Retina (tissue), 1 donor: ENCODE measurements at regions not wholly inside any gene's neighbourhood (a gene's known extent, or its start where the extent isn't known, plus 50 kb on each side); places are given as distances from the start of the nearest gene placed in this dataset.
"Not testable (repeated sequence)": the region's sequence is repeated elsewhere in the genome, so short reads cannot be mapped to it uniquely, and the experiment has no call there.

ENCODE experiments used
- DNase-seq: peaks from one replicate; pipeline ENCODE4 v3.0.0-alpha.2; 2016

DNA sequence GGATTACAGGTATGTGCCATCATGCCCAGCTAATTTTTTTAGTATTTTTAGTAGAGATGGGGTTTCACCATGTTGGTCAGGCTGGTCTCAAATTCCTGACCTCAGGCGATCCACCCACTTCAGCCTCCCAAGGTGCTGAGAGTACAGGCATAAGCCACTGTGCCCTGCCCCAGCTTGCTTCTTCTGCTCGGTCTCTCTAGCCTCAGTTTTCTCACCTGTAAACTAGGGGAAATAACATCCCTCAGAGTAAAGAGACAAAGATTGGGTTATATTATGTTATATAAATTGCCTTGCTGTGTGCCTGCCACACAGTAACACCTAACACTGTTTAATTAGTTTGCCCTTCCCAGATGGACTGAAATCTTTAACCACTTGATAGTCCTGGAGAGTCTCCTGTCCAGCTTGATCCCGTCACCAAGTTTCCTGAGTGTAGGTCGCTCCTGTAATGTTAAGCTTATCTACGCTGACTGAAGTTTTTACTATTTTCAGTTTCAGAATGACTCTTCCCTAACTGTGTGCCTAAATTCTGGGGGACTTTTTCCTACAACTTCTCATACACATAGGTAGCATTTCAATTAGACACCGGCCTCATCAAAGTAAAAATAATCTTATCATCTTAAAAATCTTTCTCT lies 412.7 kb upstream of the TENM3 start:
- no peak for DNase-seq

DNA sequence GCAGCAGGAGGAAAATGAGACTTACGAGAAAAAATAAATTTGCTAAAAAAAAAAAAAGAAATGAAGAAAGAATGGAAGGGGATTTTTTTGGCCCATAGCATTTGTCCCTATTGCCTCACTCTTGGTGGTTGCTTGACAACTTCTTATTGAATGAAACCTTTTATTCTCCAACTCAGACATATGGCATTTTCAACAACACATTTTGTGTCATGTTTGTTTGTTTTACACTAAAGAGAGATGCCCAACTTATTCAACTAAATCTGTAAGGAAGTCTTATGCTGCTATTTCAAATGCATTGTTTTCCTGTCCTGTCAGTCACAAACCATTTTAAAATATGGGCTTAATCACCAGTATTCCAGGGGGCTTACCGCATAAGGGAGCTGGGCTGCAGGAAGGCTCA lies 409.1 kb upstream of the TENM3 start:
- DNase-seq: no peak

DNA sequence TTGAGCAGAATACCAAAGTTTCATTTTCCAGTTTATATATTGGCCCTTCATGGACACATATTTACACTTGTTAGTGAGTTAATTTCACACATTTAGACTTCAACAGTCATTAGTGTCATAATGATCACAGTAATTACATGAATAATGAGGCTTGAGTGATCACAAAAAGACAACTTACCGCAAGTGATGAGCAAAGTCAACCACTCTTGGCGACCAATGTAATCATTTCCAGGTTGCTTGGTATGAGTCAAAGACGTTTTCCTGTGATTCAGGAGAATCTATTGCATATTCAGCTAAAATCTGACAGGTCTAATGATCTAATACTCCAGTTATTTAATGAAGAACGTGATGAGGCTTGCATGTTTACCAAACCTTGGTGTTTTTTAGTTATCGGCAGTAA lies 407.9 kb upstream of the TENM3 start:
- no peak for DNase-seq

DNA sequence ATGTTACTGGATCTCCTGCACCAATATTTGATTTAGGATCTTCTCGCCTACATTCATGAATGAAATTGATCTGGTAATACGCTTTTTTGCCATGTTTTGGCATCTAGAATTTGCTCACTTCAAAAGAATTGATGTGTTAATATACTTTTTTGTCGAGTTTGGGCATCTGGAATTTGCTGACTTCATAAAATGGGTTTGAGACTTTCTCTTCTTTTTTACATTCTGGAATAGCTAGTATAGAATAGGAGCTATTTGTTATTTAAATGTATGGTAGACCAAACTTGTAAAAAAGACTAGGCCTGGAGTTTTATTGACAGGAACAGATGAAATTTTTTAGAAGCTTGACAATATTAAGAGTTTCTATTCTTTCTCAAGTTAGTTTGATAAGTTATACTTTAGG lies 404.9 kb upstream of the TENM3 start:
- no peak for DNase-seq

DNA sequence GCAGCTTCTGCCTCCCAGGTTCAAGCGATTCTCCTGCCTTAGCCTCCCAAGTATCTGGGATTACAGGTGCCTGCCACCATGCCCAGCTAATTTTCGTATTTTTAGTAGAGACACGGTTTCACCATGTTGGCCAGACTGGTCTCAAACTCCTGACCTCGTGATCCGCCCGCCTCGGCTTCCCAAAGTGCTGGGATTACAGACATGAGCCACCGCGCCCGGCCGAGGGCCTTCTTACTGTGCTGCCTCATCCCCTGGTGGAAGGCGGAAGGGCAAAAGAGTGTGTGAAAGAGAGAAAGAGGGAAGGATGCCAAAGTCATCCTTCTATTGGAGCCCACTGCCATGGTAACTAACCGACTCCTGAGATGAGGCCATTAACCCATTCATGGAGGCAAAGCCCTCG lies 399.4 kb upstream of the TENM3 start:
- DNase-seq: not testable (repeated sequence)

DNA sequence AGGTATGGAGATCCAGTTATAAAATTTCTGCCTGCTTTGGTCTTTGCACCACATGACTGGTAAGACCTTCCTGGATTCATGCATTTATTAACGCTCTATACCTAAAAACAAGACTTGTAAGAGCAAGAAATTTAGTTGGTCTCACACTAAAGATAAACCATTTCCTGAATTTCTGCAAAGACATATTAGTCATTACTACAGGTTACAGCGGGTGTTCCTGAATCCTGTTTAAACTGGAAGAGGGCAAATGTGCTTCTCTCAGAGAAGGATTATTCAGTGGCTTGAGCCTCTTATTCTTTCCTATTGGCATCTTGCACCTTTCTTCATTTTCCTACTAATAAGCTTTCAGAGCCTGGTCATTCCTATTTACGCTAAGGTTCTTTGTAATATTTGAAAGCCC lies 397.6 kb upstream of the TENM3 start:
- no peak for DNase-seq

DNA sequence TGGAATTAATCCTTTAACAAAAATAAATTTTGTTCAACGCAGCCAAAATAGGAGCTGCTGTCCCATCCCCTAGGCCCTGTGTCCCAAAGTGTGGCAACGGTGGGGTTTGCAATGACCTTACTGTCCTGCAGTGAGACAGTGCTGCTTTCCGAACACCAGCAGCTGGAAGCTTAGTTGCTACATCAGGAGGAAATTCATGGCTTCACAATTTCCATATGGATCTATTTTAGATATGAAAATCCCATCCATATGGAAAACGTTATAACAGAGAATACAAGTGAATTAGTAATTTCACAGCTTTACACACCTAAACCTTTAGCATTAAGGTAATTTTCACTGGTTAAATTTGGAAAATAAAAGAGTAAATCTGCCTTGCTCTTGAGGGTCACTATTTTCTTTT lies 396.3 kb upstream of the TENM3 start:
- DNase-seq: no peak

DNA sequence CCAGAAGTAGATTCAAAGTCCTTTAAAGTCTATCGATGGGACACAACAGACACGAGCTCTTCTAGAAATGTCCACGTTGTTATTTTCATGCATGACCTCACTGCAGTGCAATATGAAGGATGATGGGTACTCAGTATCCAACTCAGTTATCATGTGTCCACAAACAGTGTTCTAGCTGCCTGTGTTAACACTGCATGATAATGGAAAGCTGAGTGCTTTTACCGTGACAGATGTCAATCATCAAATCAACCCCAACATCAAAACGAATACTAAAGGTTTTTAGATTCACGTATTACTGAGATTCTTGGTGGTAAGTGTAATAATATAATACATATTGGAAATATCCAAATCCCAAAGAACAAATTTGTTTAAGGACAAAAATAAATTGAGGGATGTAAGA lies 394.8 kb upstream of the TENM3 start:
- DNase-seq: no peak

DNA sequence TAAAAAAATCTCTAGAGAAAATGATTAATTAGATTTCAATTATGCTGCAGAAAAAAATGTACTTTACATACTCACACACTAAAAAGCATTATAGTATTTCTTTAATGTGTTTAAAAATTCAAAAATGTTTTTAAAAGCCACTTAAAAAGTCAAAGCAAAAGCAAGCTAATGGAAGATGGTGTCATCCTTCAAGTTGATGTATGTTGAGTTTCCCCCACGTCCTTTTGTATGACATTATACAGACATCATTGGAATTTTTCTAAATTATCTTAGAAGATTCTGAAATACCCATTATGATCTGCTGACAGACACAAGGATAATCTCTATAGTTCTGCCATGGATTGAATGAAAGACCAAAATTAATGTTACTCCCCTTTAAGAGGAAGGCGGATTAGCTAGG lies 393.7 kb upstream of the TENM3 start:
- no peak for DNase-seq

DNA sequence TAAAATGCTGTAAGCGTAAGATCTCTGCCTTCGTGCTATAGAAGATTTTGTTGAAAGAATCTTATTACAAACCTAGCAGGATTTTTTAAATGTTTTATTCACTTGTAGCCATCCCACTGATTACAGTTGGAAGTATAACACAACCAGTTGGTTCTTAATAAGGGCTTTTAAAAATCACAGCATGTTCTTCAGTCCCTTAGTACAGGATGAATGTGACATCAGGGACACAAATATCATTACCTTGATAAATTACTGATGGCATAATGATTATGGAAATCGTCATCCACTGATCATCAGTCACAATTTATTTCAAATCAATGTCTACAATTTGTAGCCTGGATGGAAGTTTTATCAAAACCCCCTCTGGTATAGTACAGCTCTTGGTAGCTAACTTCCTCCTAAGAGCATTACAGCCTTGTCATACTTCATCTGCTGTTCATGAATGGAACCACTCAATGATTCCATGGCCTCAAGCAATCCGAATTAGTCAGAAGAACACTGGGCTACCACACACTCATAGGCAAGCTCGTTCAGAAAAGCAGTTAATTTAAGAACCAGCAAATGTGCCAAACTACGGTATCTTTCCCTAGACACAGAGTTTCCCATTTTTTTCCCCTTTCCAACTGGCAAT lies 389.2 kb upstream of the TENM3 start:
- DNase-seq: no peak

DNA sequence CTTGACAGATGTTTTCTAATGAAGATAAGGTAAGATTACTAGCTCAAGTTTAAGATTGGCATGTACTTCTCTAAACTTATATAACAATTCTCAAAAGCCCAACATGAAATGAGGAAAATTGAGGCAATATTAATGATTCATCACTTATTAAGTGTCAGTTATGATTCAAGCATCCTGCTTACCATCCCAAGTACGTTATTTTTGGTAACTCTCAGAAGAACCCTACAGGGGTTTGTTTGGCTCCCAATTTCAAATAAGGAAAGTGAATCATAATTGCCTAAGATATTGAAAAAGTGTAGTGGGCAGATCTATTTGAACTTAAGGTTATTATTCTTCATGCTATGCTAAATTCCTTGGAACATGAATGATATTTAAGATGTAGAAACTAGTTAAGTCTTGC lies 387.9 kb upstream of the TENM3 start:
- DNase-seq: no peak

DNA sequence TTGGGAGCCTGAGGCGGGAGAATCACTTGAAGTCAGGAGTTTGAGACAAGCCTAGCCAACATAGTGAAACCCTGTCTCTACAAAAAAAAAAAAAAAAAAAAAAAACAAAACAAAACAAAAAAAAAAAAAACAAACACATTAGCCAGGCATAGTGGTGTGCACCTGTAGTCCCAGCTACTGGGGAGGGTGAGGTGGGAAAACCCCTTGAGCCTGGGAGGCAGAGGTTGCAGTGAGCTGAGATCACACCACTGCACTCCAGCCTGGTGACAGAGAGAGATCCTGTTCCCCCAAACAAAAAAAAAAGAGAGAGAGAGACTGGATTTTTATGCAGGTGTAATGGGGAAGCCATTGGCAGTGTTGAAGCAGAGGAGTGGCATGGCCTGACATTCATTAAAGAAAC lies 385.7 kb upstream of the TENM3 start:
- not testable (repeated sequence) for DNase-seq

DNA sequence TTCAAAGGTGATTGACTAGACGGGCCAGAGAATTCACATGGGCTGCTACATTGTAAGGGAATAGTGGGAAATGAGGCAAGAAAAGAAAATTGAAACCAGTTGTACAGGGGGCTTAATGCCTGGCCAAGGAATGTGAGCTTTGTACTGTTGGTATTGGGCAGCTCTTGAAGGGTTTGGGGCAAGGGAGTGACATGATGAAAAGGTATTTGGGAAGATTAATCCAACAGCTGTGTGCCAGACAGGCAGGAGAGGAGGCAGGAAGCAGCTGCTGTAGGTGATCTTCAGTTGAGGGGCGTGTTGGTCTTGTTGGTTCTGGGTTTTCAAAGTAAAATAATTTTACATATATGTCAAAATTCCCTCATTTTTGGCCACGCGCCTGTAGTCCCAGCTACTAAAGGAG lies 384.5 kb upstream of the TENM3 start:
- DNase-seq: no peak

DNA sequence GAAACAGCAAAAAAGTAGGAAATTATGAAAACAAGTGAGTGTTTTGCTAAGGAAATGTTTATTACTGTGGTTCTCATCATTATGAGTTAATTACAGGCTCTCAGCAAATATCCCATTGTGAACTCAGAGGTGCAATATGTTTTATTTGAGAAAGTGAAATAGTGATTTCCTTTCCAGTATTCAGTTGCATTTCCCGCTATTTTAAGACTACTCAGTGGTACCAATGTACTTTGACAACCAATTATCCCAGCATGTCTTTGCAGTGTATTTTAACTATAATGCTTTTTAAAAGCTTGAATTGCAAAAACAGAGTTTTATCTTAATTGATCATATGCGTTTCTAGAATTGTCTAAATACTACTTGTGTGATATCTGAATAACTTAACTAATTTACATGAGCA lies 383.8 kb upstream of the TENM3 start:
- no peak for DNase-seq

DNA sequence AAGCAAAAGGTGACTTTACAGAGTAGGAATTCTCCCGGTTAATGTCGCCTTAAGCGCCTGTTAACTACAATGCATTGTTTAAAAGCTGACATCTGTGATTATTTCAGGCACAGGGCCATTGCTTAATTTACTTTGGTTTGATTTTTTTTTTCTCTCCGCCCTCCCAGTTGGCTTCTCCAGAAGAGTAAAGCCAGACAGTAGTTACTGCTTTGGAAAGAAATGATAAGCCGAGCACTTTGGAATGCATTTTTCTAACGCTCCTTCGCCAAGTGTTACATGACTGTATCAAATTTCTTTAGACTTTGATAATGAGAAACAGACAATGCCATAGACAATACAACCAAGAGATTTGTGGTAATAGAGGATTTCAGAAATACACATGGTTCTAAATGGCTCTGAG lies 383.0 kb upstream of the TENM3 start:
- DNase-seq: no peak

DNA sequence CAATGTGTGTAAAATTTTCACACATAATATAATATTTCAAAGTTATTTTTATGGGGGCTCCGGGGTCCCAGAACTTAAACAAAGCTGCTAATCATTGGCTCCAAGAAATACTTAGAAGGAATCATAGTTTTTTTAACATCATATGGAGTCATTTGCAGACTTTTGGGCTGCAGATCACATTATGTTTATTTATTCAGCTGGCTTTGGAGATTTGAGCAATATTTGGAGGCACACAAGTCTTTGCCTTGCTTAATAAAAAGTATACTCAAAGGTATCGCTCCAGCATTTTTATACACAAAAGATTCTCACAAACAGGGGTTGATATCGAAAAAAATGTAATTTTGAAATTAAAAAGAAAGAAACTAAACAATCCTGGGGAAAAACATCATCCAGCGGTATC lies 382.5 kb upstream of the TENM3 start:
- DNase-seq: no peak

DNA sequence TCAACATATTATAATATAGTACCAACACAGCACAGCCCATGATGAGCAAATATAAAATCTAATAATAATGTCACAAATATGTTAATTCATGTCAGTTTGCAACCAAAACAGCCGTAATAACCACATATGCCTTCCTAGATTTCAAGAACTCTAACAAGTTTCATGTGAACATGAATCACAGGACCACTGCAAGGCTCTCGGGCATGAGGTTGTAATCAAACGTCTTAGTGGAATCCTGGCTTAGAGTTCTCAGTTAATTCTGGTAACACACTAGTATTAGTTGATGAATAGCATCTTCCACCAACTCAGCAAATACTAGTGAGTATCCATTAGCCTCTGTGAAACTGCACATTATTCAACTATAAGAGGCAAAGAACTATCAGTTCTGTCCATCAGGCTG lies 379.3 kb upstream of the TENM3 start:
- DNase-seq: no peak

DNA sequence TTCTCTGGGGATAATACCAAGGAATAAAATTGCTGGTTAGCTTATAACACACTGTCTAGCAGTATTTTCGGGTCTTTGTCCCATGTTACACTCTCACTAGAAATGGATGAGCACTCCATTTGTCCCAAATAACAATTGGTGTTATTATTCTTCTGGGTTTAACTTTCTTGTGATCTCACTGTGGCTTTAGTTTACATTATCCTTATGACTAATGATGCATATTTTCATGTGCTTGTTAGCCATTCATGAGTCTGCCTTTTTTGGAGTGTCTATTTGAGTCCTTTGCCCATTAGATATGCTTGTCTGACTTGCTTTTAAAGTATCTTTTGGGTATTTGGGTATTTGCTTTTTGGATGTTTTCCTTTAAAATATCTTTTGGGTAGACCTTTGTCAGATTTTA lies 372.9 kb upstream of the TENM3 start:
- DNase-seq: no peak

DNA sequence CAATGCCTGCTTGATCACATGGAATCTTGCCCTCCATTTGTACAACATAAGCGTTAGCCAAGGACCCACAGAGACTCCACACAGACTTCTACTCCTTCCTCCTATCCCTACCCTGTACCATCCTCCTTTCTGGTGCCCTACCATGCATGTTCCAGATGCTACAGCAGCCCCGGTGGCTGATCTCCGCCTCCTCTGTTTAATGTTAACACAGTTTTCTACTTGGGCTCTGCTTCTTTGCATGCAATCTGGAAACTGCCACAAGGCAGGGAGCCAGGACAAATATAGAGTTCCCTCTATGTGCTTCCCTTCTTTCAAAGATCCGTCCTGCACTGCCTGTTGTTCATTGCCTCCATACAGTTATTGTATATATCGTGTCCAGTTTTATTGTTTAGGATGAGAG lies 368.6 kb upstream of the TENM3 start:
- DNase-seq: no peak

DNA sequence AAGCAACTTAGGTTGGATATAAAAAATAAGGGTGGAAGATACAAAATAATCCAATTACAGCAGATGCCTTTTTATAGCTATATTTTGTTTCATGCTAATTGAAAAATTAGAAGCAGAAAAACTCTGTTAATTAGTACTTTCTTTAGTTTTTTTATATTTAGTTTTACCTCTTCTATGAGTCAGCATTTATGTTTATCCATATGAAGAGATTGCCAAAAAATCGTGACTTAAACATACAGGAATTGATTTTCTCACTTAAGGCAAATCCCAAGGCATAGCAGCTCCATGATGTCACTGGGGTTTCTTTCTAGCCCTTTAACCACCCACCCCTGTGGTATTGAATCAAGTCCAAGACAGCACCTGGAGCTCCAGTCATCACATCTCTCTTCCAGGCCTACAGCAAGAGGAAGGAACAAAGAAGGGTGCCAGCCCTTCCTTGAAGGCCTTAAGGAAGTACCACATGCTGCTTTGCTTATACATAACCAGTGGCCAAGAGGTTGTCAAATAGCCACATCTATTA lies 365.8 kb upstream of the TENM3 start:
- DNase-seq: no peak

DNA sequence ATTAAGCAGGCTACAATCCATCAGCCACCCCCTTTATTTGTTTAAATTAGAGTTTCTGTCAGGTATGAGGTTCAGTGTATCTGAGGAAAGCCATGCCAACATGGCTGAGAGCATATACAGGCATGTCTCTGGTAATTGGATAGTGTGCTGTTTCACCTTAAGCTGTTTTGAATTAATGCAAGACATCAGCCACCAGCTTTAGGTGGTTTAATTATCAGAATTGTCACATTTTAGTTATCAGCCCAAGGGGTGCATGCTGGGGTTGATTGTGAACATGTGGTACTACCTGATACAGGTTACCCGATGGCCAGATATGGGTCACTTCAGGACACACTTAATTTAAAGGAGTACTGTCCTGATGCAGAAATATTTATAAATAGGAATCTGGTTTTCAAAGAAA lies 353.2 kb upstream of the TENM3 start:
- DNase-seq: no peak

DNA sequence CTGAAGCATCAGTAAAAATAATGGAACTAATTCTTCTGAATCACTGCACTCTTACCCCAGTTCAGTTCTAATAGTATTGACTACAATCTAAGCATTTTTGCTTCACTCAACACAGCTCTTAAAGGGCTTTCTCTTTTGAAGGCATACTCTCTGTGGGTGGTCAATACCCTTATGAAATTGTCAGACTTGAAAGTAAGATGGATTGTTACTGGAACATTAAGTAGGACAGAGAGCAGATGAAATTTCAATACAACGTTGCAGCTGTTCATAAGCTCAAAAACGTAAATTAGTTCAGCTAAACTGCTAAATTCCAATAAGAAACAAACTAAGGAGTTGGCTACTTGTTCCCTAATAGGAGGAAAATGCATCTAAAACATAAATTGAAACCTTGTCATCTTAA lies 352.3 kb upstream of the TENM3 start:
- DNase-seq: peak; percentile 45

DNA sequence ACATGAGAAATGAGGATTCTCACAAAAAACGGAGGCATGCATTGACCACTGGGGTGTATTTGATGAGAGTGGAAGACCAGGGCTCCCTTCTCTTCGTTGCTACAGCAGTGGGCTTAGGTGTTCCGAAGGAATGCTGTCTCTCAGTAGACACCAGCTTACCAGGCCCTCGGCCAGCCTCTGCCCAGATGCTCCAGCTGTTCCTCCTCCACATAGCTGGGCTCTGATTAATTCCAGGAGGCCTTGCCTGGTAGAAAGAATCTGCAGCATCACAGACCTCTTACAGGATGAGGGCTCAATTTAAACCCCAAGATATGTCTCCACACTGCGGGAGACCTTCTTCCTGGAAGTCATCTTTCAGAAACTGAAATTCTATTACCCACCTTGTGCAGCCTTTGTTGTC lies 346.6 kb upstream of the TENM3 start:
- DNase-seq: no peak

DNA sequence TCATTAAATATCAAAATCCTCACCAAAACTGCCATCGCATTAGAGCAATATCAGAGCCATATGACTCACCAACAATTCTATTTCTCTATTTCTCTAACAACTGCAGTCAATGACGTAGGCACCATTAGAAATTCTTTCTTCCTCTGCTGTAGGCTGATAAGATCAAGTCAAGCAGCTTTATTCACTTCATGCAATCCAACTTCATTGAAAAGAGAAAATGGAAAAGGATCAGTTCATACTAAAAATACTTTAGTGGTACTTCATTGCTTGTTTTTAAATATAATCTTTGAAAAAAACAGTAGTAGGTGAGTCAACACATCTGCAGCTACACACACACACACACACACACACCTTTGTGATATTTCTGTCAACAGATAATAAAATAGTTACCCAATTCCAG lies 345.3 kb upstream of the TENM3 start:
- no peak for DNase-seq

DNA sequence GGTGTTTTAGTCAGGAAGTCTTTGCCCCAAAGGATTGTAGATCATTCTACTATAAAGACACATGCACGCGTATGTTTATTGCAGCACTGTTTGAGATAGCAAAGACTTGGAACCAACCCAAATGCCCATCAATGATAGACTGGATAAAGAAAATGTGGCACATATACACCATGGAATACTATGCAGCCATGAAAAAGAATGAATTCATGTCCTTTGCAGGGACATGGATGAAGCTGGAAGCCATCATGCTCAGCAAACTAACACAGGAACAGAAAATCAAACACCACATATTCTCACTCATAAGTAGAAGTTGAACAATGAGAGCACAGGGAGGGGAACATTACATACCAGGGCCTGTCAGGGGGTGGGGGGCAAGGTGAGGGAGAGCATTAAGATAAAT lies 340.8 kb upstream of the TENM3 start:
- DNase-seq: not testable (repeated sequence)
